SK-N-SH treated with all-trans-retinoic acid at 6 μM for 48 hours (cell line): ENCODE measurements at regions not wholly inside any gene's neighbourhood (a gene's known extent, or its start where the extent isn't known, plus 50 kb on each side); places are given as distances from the start of the nearest gene placed in this dataset.

ENCODE experiments used
- ATAC-seq: fragments of 200-7000 bp; cut with Tn5 transposase; 3 replicates; pipeline ENCODE4 v1.9.1; 2020; ENCODE audit warnings: mild to moderate bottlenecking, moderate library complexity
- ARNTL ChIP-seq: fragments of 450-650 bp; formaldehyde crosslinking; IDR thresholded peaks from 2 replicates; pipeline ENCODE4 v1.5.0; 2020; ENCODE audit warnings: low read depth, mild to moderate bottlenecking, moderate library complexity, borderline replicate concordance
- BACH2 ChIP-seq: fragments of 250-450 bp; sonication (Bioruptor Pico); IDR thresholded peaks from 2 replicates; pipeline ENCODE4 v1.9.0; 2021; ENCODE audit warnings: mild to moderate bottlenecking, borderline replicate concordance
- CREB5 ChIP-seq: fragments of 250-450 bp; sonication (Bioruptor Pico); IDR thresholded peaks from 2 replicates; pipeline ENCODE4 v1.5.1; 2020; ENCODE audit warnings: low read depth, mild to moderate bottlenecking, moderate library complexity
- CSRNP3 ChIP-seq: fragments of 250-450 bp; sonication (Bioruptor Pico); IDR thresholded peaks from 2 replicates; pipeline ENCODE4 v1.5.1; 2021; ENCODE audit warnings: mild to moderate bottlenecking, moderate library complexity
- ESRRG ChIP-seq: fragments of 250-450 bp; sonication (Bioruptor Pico); IDR thresholded peaks from 2 replicates; pipeline ENCODE4 v1.6.1; 2021; ENCODE audit warnings: mild to moderate bottlenecking
- GLIS3 ChIP-seq: fragments of 250-450 bp; sonication (Bioruptor Pico); IDR thresholded peaks from 2 replicates; pipeline ENCODE4 v1.5.0; 2020; ENCODE audit warnings: mild to moderate bottlenecking, moderate library complexity
- ISL1 ChIP-seq: fragments of 250-450 bp; sonication (Bioruptor Pico); IDR thresholded peaks from 2 replicates; pipeline ENCODE4 v2.1.2; 2022; ENCODE audit warnings: mild to moderate bottlenecking, moderate library complexity
- OSR1 ChIP-seq: fragments of 250-450 bp; sonication (Bioruptor Pico); IDR thresholded peaks from 2 replicates; pipeline ENCODE4 v1.8.0; 2022; ENCODE audit warnings: moderate library complexity, mild to moderate bottlenecking, inconsistent platforms
- PATZ1 ChIP-seq: fragments of 250-450 bp; sonication (Bioruptor Pico); IDR thresholded peaks from 2 replicates; pipeline ENCODE4 v1.8.0; 2020; ENCODE audit warnings: mild to moderate bottlenecking, moderate library complexity, borderline replicate concordance
- PPARA ChIP-seq: fragments of 250-450 bp; sonication (Bioruptor Pico); IDR thresholded peaks from 2 replicates; pipeline ENCODE4 v1.5.0; 2020; ENCODE audit warnings: mild to moderate bottlenecking, borderline replicate concordance
- RARB ChIP-seq: fragments of 250-450 bp; sonication (Bioruptor Pico); IDR thresholded peaks from 2 replicates; pipeline ENCODE4 v1.8.0; 2021; ENCODE audit warnings: mild to moderate bottlenecking, moderate library complexity
- SNAI2 ChIP-seq: fragments of 250-450 bp; sonication (Bioruptor Pico); IDR thresholded peaks from 2 replicates; pipeline ENCODE4 v1.5.0; 2020; ENCODE audit warnings: mild to moderate bottlenecking, moderate library complexity
- TCF4 ChIP-seq: fragments of 250-450 bp; sonication (Bioruptor Pico); IDR thresholded peaks from 2 replicates; pipeline ENCODE4 v1.8.0; 2021; ENCODE audit warnings: mild to moderate bottlenecking, moderate library complexity, borderline replicate concordance
- TOX ChIP-seq: fragments of 250-450 bp; sonication (Bioruptor Pico); IDR thresholded peaks from 2 replicates; pipeline ENCODE4 v1.8.0; 2021; ENCODE audit warnings: mild to moderate bottlenecking, moderate library complexity, borderline replicate concordance
- ZC3H10 ChIP-seq: fragments of 250-450 bp; sonication (Bioruptor Pico); IDR thresholded peaks from 2 replicates; pipeline ENCODE4 v1.5.1; 2021; ENCODE audit warnings: mild to moderate bottlenecking, moderate library complexity
- ZFP3 ChIP-seq: fragments of 250-450 bp; sonication (Bioruptor Pico); IDR thresholded peaks from 2 replicates; pipeline ENCODE4 v1.5.0; 2020; ENCODE audit warnings: mild to moderate bottlenecking, moderate library complexity
- ZFP30 ChIP-seq: fragments of 450-650 bp; formaldehyde crosslinking; IDR thresholded peaks from 2 replicates; pipeline ENCODE4 v1.5.0; 2022; ENCODE audit warnings: mild to moderate bottlenecking, moderate library complexity
- ZNF565 ChIP-seq: fragments of 450-650 bp; formaldehyde crosslinking; conservative IDR thresholded peaks from 2 replicates; pipeline ENCODE4 v1.5.0; 2020; ENCODE audit warnings: low read depth, mild to moderate bottlenecking, moderate library complexity
- ZNF70 ChIP-seq: fragments of 450-650 bp; formaldehyde crosslinking; IDR thresholded peaks from 2 replicates; pipeline ENCODE4 v1.5.0; 2020; ENCODE audit warnings: mild to moderate bottlenecking, moderate library complexity
- ZNF8 ChIP-seq: fragments of 450-650 bp; formaldehyde crosslinking; IDR thresholded peaks from 2 replicates; pipeline ENCODE4 v1.5.0; 2020; ENCODE audit warnings: mild to moderate bottlenecking, moderate library complexity
- TF ChIP-seq, protein P1 (sequence below): fragments of 250-450 bp; sonication (Bioruptor Pico); IDR thresholded peaks from 2 replicates; pipeline ENCODE4 v1.5.0; 2020; ENCODE audit warnings: mild to moderate bottlenecking, moderate library complexity
- TF ChIP-seq, protein P2 (sequence below): fragments of 250-450 bp; sonication (Bioruptor Pico); IDR thresholded peaks from 2 replicates; pipeline ENCODE4 v1.8.0; 2021; ENCODE audit warnings: low read depth, mild to moderate bottlenecking, moderate library complexity, borderline replicate concordance

DNA sequence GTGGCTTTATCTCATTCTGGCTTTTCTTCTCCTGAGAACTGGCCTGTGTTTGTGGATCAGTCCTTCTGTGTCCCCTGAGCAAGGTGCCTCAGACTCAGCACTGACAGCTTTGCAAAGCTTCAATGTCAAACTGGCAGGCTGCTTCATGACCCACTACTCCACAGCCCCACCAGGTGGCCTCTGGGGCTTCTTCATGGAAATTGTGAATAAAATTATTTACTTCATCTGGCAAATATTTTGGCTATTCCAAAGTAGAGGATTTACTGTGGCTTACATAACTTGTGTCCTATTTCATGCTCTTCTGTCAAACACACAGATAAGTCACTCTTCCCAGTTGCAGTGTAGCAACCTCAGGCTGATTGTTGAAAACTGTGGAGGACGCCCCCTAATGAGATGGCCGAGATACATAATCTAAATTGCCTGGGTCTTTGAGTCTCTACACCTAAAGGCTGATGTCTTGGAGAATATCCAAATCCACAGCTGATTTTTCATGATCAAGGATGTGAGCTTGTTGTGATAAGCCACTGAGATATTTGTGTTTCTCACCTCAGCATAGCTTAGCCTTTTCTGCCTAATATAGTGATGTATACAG is 721.9 kb upstream of the SLC10A2 start:
- no peak for TF ChIP-seq PATZ1 (CRISPR knock-in tag)
- ATAC-seq: no peak

DNA sequence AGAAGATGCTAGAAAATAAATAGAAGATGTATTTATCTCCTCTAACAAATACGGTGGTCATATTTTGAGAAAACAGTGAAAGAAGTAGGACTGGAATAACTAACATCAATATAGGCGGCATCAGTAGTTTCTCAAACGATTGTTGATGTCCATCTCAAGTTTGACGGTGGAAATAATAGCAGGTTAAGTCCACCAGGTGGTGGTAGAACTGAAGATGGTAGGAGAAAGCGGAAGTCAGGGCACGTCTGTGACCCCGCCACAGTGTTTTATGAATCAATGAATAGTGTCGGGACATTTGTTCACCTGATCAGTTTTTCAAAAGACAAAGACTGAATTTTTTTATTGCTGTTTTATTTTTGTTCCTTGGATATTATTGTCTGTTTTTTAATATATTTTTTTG is 706.4 kb upstream of the SLC10A2 start:
- no peak for TF ChIP-seq TCF4
- no peak for TF ChIP-seq ZFP30 (CRISPR knock-in tag)
- no peak for TF ChIP-seq ZC3H10 (CRISPR knock-in tag)
- no peak for TF ChIP-seq CREB5 (CRISPR knock-in tag)
- no peak for TF ChIP-seq TOX (CRISPR knock-in tag)
- no peak for TF ChIP-seq RARB (CRISPR knock-in tag)
- TF ChIP-seq, protein P1, sequence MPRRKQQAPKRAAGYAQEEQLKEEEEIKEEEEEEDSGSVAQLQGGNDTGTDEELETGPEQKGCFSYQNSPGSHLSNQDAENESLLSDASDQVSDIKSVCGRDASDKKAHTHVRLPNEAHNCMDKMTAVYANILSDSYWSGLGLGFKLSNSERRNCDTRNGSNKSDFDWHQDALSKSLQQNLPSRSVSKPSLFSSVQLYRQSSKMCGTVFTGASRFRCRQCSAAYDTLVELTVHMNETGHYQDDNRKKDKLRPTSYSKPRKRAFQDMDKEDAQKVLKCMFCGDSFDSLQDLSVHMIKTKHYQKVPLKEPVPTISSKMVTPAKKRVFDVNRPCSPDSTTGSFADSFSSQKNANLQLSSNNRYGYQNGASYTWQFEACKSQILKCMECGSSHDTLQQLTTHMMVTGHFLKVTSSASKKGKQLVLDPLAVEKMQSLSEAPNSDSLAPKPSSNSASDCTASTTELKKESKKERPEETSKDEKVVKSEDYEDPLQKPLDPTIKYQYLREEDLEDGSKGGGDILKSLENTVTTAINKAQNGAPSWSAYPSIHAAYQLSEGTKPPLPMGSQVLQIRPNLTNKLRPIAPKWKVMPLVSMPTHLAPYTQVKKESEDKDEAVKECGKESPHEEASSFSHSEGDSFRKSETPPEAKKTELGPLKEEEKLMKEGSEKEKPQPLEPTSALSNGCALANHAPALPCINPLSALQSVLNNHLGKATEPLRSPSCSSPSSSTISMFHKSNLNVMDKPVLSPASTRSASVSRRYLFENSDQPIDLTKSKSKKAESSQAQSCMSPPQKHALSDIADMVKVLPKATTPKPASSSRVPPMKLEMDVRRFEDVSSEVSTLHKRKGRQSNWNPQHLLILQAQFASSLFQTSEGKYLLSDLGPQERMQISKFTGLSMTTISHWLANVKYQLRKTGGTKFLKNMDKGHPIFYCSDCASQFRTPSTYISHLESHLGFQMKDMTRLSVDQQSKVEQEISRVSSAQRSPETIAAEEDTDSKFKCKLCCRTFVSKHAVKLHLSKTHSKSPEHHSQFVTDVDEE (CRISPR knock-in tag): no peak
- TF ChIP-seq SNAI2 (CRISPR knock-in tag): no peak
- TF ChIP-seq ESRRG (CRISPR knock-in tag): no peak
- no peak for TF ChIP-seq OSR1 (CRISPR knock-in tag)
- TF ChIP-seq GLIS3 (CRISPR knock-in tag): no peak
- TF ChIP-seq ISL1 (CRISPR knock-in tag): no peak
- no peak for TF ChIP-seq CSRNP3 (CRISPR knock-in tag)
- TF ChIP-seq BACH2 (CRISPR knock-in tag): no peak
- no peak for ATAC-seq

GRCh38 chr13:103762523-103762922 is 696.3 kb upstream of the SLC10A2 start:
- ATAC-seq: no peak
- no peak for TF ChIP-seq GLIS3 (CRISPR knock-in tag)

GRCh38 chr13:103759361-103759760 is 693.1 kb upstream of the SLC10A2 start:
- TF ChIP-seq OSR1 (CRISPR knock-in tag): no peak
- TF ChIP-seq ARNTL (CRISPR knock-in tag): no peak
- no peak for TF ChIP-seq ISL1 (CRISPR knock-in tag)
- no peak for TF ChIP-seq ZC3H10 (CRISPR knock-in tag)
- TF ChIP-seq BACH2 (CRISPR knock-in tag): no peak
- TF ChIP-seq, protein P1 (CRISPR knock-in tag): no peak
- TF ChIP-seq CSRNP3 (CRISPR knock-in tag): no peak
- no peak for TF ChIP-seq SNAI2 (CRISPR knock-in tag)
- TF ChIP-seq GLIS3 (CRISPR knock-in tag): no peak
- TF ChIP-seq PPARA (CRISPR knock-in tag): no peak
- TF ChIP-seq, protein P2, sequence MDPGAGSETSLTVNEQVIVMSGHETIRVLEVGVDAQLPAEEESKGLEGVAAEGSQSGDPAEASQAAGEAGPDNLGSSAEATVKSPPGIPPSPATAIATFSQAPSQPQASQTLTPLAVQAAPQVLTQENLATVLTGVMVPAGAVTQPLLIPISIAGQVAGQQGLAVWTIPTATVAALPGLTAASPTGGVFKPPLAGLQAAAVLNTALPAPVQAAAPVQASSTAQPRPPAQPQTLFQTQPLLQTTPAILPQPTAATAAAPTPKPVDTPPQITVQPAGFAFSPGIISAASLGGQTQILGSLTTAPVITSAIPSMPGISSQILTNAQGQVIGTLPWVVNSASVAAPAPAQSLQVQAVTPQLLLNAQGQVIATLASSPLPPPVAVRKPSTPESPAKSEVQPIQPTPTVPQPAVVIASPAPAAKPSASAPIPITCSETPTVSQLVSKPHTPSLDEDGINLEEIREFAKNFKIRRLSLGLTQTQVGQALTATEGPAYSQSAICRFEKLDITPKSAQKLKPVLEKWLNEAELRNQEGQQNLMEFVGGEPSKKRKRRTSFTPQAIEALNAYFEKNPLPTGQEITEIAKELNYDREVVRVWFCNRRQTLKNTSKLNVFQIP (CRISPR knock-in tag): no peak
- no peak for TF ChIP-seq ZNF8 (CRISPR knock-in tag)
- no peak for TF ChIP-seq ESRRG (CRISPR knock-in tag)
- no peak for TF ChIP-seq ZFP30 (CRISPR knock-in tag)
- TF ChIP-seq ZNF565 (CRISPR knock-in tag): no peak
- TF ChIP-seq ZNF70 (CRISPR knock-in tag): no peak
- TF ChIP-seq ZFP3 (CRISPR knock-in tag): no peak
- no peak for TF ChIP-seq TCF4
- TF ChIP-seq, all 23 proteins: peak for 0
- ATAC-seq: no peak
